Gastrocnemius medialis (tissue), 4 donors: ENCODE measurements at regions not wholly inside any gene's neighbourhood (a gene's known extent, or its start where the extent isn't known, plus 50 kb on each side); places are given as distances from the start of the nearest gene placed in this dataset.

ENCODE experiments used
- CTCF ChIP-seq, 5 experiments: fragments of 450-650 bp in 3 of 5; fragments of 200-600 bp in 2 of 5; sonication (generic) in 2 of 5; IDR thresholded peaks in 4 of 5; conservative IDR thresholded peaks in 1 of 5; 1 replicate in 4 of 5; 2 replicates in 1 of 5; pipeline ENCODE4 v1.5.1; 2016 to 2019; ENCODE audit warnings: antibody characterized with exemption in 5 of 5, mild to moderate bottlenecking in 3 of 5, moderate library complexity in 3 of 5
- POLR2A ChIP-seq, 2 donors: fragments of 450-650 bp; IDR thresholded peaks; one replicate each; pipeline ENCODE4 v1.6.1; 2017; ENCODE audit warnings: antibody characterized with exemption in 2 of 2, mild to moderate bottlenecking in 2 of 2, moderate library complexity in 2 of 2

GRCh38 chr6:1215884-1216487 is 95.9 kb upstream of the FOXQ1 start:
- TF ChIP-seq CTCF (IDR thresholded peaks at IDR 0.05 in 4 of 5, conservative IDR thresholded peaks at IDR 0.05 in 1 of 5): no peak
- no peak for TF ChIP-seq POLR2A (IDR thresholded peaks at IDR 0.05)
